IMR-90 (cell line): ENCODE measurements at regions not wholly inside any gene's neighbourhood (a gene's known extent, or its start where the extent isn't known, plus 50 kb on each side); places are given as distances from the start of the nearest gene placed in this dataset.

Experiments
- ATAC-seq: fragments of 200-7000 bp; cut with Tn5 transposase; 2 replicates; pipeline ENCODE4 v1.9.1; 2020; ENCODE audit warnings: low read depth, mild to moderate bottlenecking, moderate library complexity
- BruUV-seq: library from RNA; stranded (reverse); fragments of 400-500 nt; replicated peaks from 2 replicates; lab custom pipeline; 2021; lab: Mats Ljungman, UMichigan
- CTCF ChIA-PET: fragments of 300-600 bp; formaldehyde crosslinking; extraction: SDS; loops from one replicate; lab custom pipeline; 2021; ENCODE audit warnings: antibody characterized with exemption; lab: Yijun Ruan, JAX
- POLR2A ChIA-PET: fragments of 300-600 bp; sonication (Branson Sonifier 250); formaldehyde crosslinking; loops from one replicate; lab custom pipeline; 2022; ENCODE audit warnings: antibody characterized with exemption; ENCODE audit not compliant: unreplicated experiment; lab: Charles Lee
- DNase-seq: peaks from one replicate; pipeline ENCODE4 v3.0.0; 2013
- H2AFZ ChIP-seq: replicated peaks from 2 replicates; pipeline ENCODE3; 2013; ENCODE audit warnings: low read length, mild to moderate bottlenecking; ENCODE audit not compliant: poor library complexity
- H2AK5ac ChIP-seq: 2 replicates; pipeline ENCODE4 v1.6.1; 2013; ENCODE audit warnings: low read depth, low read length, inconsistent platforms
- H2AK9ac ChIP-seq: replicated peaks from 2 replicates; pipeline ENCODE3; 2013; ENCODE audit warnings: mild to moderate bottlenecking, low read depth, low read length, moderate library complexity; ENCODE audit not compliant: poor library complexity
- H2BK120ac ChIP-seq: 2 replicates; pipeline ENCODE4 v1.6.1; 2013; ENCODE audit warnings: low read depth, low read length, inconsistent platforms
- H2BK15ac ChIP-seq: 3 replicates; pipeline ENCODE4 v1.6.1; 2013; ENCODE audit warnings: low read depth, low read length, inconsistent platforms
- H2BK20ac ChIP-seq: 2 replicates; pipeline ENCODE4 v1.6.1; 2013; ENCODE audit warnings: low read depth, mild to moderate bottlenecking, inconsistent platforms, low read length, moderate library complexity
- H2BK5ac ChIP-seq: 2 replicates; pipeline ENCODE4 v1.6.1; 2013; ENCODE audit warnings: mild to moderate bottlenecking, low read depth, low read length, inconsistent platforms; ENCODE audit not compliant: poor library complexity, severe bottlenecking
- H3K14ac ChIP-seq: replicated peaks from 2 replicates; pipeline ENCODE4 v1.6.1; 2013; ENCODE audit warnings: low read depth, low read length, inconsistent platforms
- H3K18ac ChIP-seq: 2 replicates; pipeline ENCODE4 v1.6.1; 2013; ENCODE audit warnings: low read depth, low read length, control low read depth
- H3K23ac ChIP-seq: 2 replicates; pipeline ENCODE4 v1.6.1; 2013; ENCODE audit warnings: low read depth, low read length, inconsistent platforms
- H3K27ac ChIP-seq: 2 replicates; pipeline ENCODE4 v1.5.1; 2013; ENCODE audit warnings: mild to moderate bottlenecking, control low read depth, low read length; ENCODE audit not compliant: insufficient read depth
- H3K27me3 ChIP-seq: 2 replicates; pipeline ENCODE4 v1.6.1; 2013; ENCODE audit warnings: low read length; ENCODE audit not compliant: control insufficient read depth, insufficient read depth
- H3K36me3 ChIP-seq: 2 replicates; pipeline ENCODE4 v1.6.1; 2013; ENCODE audit warnings: low read length, mixed read lengths; ENCODE audit not compliant: control insufficient read depth, insufficient read depth
- H3K4ac ChIP-seq: 2 replicates; pipeline ENCODE4 v1.6.1; 2013; ENCODE audit warnings: low read depth, low read length, inconsistent platforms
- H3K4me1 ChIP-seq: 2 replicates; pipeline ENCODE4 v1.6.1; 2013; ENCODE audit warnings: low read length, mixed read lengths; ENCODE audit not compliant: control insufficient read depth, insufficient read depth
- H3K4me2 ChIP-seq: 2 replicates; pipeline ENCODE4 v1.6.1; 2013; ENCODE audit warnings: low read depth, mild to moderate bottlenecking, control low read depth, low read length, moderate library complexity
- H3K4me3 ChIP-seq: 2 replicates; pipeline ENCODE4 v1.5.1; 2013; ENCODE audit warnings: low read depth, mild to moderate bottlenecking, control low read depth, low read length, moderate library complexity; ENCODE audit not compliant: insufficient read depth
- H3K56ac ChIP-seq: 2 replicates; pipeline ENCODE4 v1.6.1; 2013; ENCODE audit warnings: low read length, inconsistent platforms; ENCODE audit not compliant: insufficient read depth; ENCODE audit errors: extremely low read depth
- H3K79me1 ChIP-seq, 2 experiments: 2 replicates each; pipeline ENCODE4 v1.6.1; 2013; ENCODE audit warnings: low read length in 2 of 2, inconsistent platforms in 1 of 2, low read depth in 1 of 2
- H3K9ac ChIP-seq: 2 replicates; pipeline ENCODE4 v1.6.1; 2013; ENCODE audit warnings: low read depth, low read length, control low read depth
- H3K9me1 ChIP-seq: 2 replicates; pipeline ENCODE4 v1.6.1; 2013; ENCODE audit warnings: low read length, inconsistent platforms; ENCODE audit not compliant: insufficient read depth
- H3K9me3 ChIP-seq: 2 replicates; pipeline ENCODE4 v1.6.1; 2013; ENCODE audit warnings: low read length; ENCODE audit not compliant: control insufficient read depth, insufficient read depth
- H4K20me1 ChIP-seq: 2 replicates; pipeline ENCODE4 v1.6.1; 2013; ENCODE audit warnings: low read length, inconsistent platforms; ENCODE audit not compliant: insufficient read depth
- H4K5ac ChIP-seq: 2 replicates; pipeline ENCODE4 v1.6.1; 2013; ENCODE audit warnings: mild to moderate bottlenecking, low read depth, low read length, control low read depth
- H4K8ac ChIP-seq, 2 experiments: 2 replicates each; pipeline ENCODE4 v1.6.1; 2013; ENCODE audit warnings: low read depth in 2 of 2, low read length in 2 of 2, control low read depth in 1 of 2, inconsistent platforms in 1 of 2
- H4K91ac ChIP-seq: 2 replicates; pipeline ENCODE4 v1.6.1; 2013; ENCODE audit warnings: low read depth, low read length, inconsistent platforms; ENCODE audit not compliant: insufficient read depth
- BHLHE40 ChIP-seq: fragments of 150-350 bp; IDR thresholded peaks from 2 replicates; pipeline ENCODE4 v1.6.1; 2016; ENCODE audit warnings: mild to moderate bottlenecking, low read depth, low read length
- CHD1 ChIP-seq: IDR thresholded peaks from 2 replicates; pipeline ENCODE4 v1.6.1; 2012; ENCODE audit warnings: low read depth, low read length, improper control_type of control experiment
- MAFK ChIP-seq: IDR thresholded peaks from 2 replicates; pipeline ENCODE4 v1.6.1; 2012; ENCODE audit warnings: low read depth, low read length, improper control_type of control experiment
- MAZ ChIP-seq: IDR thresholded peaks from 2 replicates; pipeline ENCODE4 v1.6.1; 2012; ENCODE audit warnings: low read depth, mild to moderate bottlenecking, low read length, improper control_type of control experiment, moderate library complexity, borderline replicate concordance
- MXI1 ChIP-seq: IDR thresholded peaks from 2 replicates; pipeline ENCODE4 v1.6.1; 2012; ENCODE audit warnings: low read depth, mild to moderate bottlenecking, low read length, moderate library complexity, borderline replicate concordance
- NFE2L2 ChIP-seq: fragments of 150-350 bp; IDR thresholded peaks from 2 replicates; pipeline ENCODE4 v1.6.1; 2016; ENCODE audit warnings: low read depth, mild to moderate bottlenecking, low read length
- RAD21 ChIP-seq: IDR thresholded peaks from 2 replicates; pipeline ENCODE4 v1.6.1; 2012; ENCODE audit warnings: low read length, improper control_type of control experiment
- dilution Hi-C: fragments of 300-500 bp; cut with HindIII; formaldehyde crosslinking; loops from one replicate; pipeline ENCODE4 v1.14.3; 2018; ENCODE audit warnings: low sequenced_read_pairs; ENCODE audit not compliant: unreplicated experiment
- in situ Hi-C: fragments of 300-500 bp; cut with MboI; formaldehyde crosslinking; loops from 3 replicates; pipeline ENCODE4 v1.14.3; 2019; ENCODE audit warnings: low sequenced_read_pairs, inconsistent platforms, mixed read lengths
- intact Hi-C: fragments of 100-400 bp; cut with micrococcal nuclease; formaldehyde crosslinking; loops from 2 replicates; pipeline ENCODE4 v1.10.0; 2022
- TF ChIP-seq, protein P1 (sequence below): conservative IDR thresholded peaks from 2 replicates; pipeline ENCODE4 v1.5.1; 2012; ENCODE audit warnings: mild to moderate bottlenecking, low read depth, low read length, improper control_type of control experiment
- TF ChIP-seq, protein P2 (sequence below): fragments of 150-350 bp; IDR thresholded peaks from 2 replicates; pipeline ENCODE4 v1.6.1; 2016; ENCODE audit warnings: low read depth, mild to moderate bottlenecking, low read length, moderate library complexity, borderline replicate concordance

DNA sequence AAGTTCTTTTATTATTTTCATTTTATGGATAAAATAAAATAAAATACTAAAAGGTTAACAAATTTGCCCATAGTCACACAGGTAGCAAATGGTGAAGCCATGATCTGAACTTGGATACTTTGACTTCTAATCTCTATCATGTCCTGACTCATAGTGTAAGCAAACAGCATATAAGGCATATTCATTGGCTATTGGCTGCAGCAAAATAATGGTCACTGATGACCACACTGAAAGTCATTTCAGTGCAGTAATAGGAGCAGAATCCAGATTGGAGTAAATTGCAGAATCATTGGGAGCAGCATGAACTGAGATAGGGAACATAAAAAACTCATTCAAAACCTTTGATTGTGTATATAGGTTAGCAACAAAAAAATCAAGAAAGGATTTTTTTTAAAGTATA lies 262.9 kb downstream of the PLA2G4A start:
- Histone ChIP-seq H3K4me1 (no peaks in the 10 kb centered on the region), H3K56ac (no peak overlapping the region), H2AK9ac (no peak overlapping the region), H4K5ac (no peak overlapping the region), H3K23ac (no peak overlapping the region), H4K91ac (no peak overlapping the region), H3K27ac (no peak overlapping the region), H2AK5ac (no peak overlapping the region), H3K14ac (no peak overlapping the region), H3K36me3 (no peaks in the 10 kb centered on the region), H2BK20ac (no peak overlapping the region), H2BK120ac (no peak overlapping the region), H4K20me1 (no peaks in the 10 kb centered on the region), H2AFZ (no peak overlapping the region), H2BK15ac (no peak overlapping the region), H3K9me3 (no peaks in the 10 kb centered on the region), H3K18ac (no peak overlapping the region), H3K27me3 (no peaks in the 10 kb centered on the region), H3K4me2 (no peak overlapping the region), H2BK5ac (no peak overlapping the region), H4K8ac (no peak overlapping the region), H3K9me1 (no peaks in the 10 kb centered on the region), H3K4me3 (no peak overlapping the region), H3K4ac (no peak overlapping the region), H3K9ac (no peak overlapping the region), H3K79me1 (no peaks in the 10 kb centered on the region)
- peak; percentile 54 for DNase-seq
- ATAC-seq: peak; percentile 37
- dilution Hi-C loops (no loop called here), intact Hi-C loops (no loop called here), in situ Hi-C loops (no loop called here)
- BruUV-seq: no TSS peak
- no peak for TF ChIP-seq MXI1
- TF ChIP-seq NFE2L2: no peak
- TF ChIP-seq BHLHE40: no peak
- TF ChIP-seq, protein P1, sequence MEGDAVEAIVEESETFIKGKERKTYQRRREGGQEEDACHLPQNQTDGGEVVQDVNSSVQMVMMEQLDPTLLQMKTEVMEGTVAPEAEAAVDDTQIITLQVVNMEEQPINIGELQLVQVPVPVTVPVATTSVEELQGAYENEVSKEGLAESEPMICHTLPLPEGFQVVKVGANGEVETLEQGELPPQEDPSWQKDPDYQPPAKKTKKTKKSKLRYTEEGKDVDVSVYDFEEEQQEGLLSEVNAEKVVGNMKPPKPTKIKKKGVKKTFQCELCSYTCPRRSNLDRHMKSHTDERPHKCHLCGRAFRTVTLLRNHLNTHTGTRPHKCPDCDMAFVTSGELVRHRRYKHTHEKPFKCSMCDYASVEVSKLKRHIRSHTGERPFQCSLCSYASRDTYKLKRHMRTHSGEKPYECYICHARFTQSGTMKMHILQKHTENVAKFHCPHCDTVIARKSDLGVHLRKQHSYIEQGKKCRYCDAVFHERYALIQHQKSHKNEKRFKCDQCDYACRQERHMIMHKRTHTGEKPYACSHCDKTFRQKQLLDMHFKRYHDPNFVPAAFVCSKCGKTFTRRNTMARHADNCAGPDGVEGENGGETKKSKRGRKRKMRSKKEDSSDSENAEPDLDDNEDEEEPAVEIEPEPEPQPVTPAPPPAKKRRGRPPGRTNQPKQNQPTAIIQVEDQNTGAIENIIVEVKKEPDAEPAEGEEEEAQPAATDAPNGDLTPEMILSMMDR: no peak
- no peak for TF ChIP-seq MAZ
- TF ChIP-seq, protein P2, sequence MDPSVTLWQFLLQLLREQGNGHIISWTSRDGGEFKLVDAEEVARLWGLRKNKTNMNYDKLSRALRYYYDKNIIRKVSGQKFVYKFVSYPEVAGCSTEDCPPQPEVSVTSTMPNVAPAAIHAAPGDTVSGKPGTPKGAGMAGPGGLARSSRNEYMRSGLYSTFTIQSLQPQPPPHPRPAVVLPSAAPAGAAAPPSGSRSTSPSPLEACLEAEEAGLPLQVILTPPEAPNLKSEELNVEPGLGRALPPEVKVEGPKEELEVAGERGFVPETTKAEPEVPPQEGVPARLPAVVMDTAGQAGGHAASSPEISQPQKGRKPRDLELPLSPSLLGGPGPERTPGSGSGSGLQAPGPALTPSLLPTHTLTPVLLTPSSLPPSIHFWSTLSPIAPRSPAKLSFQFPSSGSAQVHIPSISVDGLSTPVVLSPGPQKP: no peak
- TF ChIP-seq MAFK: no peak
- no peak for TF ChIP-seq CHD1
- no peak for TF ChIP-seq RAD21
- ChIA-PET POLR2A (no interaction called here), CTCF (no interaction called here)
